MM.1S (cell line): ENCODE measurements at regions not wholly inside any gene's neighbourhood (a gene's known extent, or its start where the extent isn't known, plus 50 kb on each side); places are given as distances from the start of the nearest gene placed in this dataset.

ENCODE experiments used
- DNase-seq: peaks from one replicate; pipeline ENCODE4 v3.0.0-alpha.2; 2015
- H2AFZ ChIP-seq: fragments of 300-600 bp; sonication (generic); 2 replicates; pipeline ENCODE4 v1.6.0; 2016; ENCODE audit warnings: antibody characterized with exemption, low read length
- H3F3A ChIP-seq: fragments of 300-600 bp; sonication (generic); 2 replicates; pipeline ENCODE4 v1.6.1; 2016; ENCODE audit warnings: mild to moderate bottlenecking, antibody characterized with exemption, low read length, moderate library complexity, mixed read lengths; ENCODE audit not compliant: insufficient read depth
- H3K27ac ChIP-seq: fragments of 300-600 bp; sonication (generic); 2 replicates; pipeline ENCODE4 v1.5.1; 2016; ENCODE audit warnings: mild to moderate bottlenecking, low read length
- H3K27me3 ChIP-seq: fragments of 300-600 bp; sonication (generic); replicated peaks from 2 replicates; pipeline ENCODE4 v1.6.0; 2016; ENCODE audit warnings: low read length; ENCODE audit not compliant: insufficient read depth
- H3K36me3 ChIP-seq: fragments of 300-600 bp; sonication (generic); replicated peaks from 2 replicates; pipeline ENCODE4 v1.6.1; 2016; ENCODE audit warnings: mild to moderate bottlenecking, low read length, mixed read lengths; ENCODE audit not compliant: insufficient read depth
- H3K4me1 ChIP-seq: fragments of 300-600 bp; sonication (generic); 2 replicates; pipeline ENCODE4 v1.6.1; 2016; ENCODE audit warnings: low read length, mixed read lengths
- H3K4me2 ChIP-seq: fragments of 300-600 bp; sonication (generic); 2 replicates; pipeline ENCODE4 v1.6.0; 2016; ENCODE audit warnings: low read depth, low read length
- H3K4me3 ChIP-seq: fragments of 300-600 bp; sonication (generic); 2 replicates; pipeline ENCODE4 v1.5.1; 2016; ENCODE audit warnings: low read length, mixed read lengths
- H3K79me2 ChIP-seq: fragments of 300-600 bp; sonication (generic); 2 replicates; pipeline ENCODE4 v1.6.1; 2016; ENCODE audit warnings: mixed run types, low read length, mixed read lengths
- H3K9ac ChIP-seq: fragments of 300-600 bp; sonication (generic); 2 replicates; pipeline ENCODE4 v1.6.1; 2016; ENCODE audit warnings: low read length, mixed read lengths
- H3K9me2 ChIP-seq: fragments of 300-600 bp; sonication (generic); replicated peaks from 2 replicates; pipeline ENCODE4 v1.6.1; 2016; ENCODE audit warnings: mild to moderate bottlenecking, low read length, mixed read lengths; ENCODE audit not compliant: insufficient read depth
- H3K9me3 ChIP-seq: fragments of 300-600 bp; sonication (generic); replicated peaks from 2 replicates; pipeline ENCODE4 v1.6.1; 2016; ENCODE audit warnings: mild to moderate bottlenecking, low read length, mixed read lengths; ENCODE audit not compliant: insufficient read depth
- H4K20me1 ChIP-seq: fragments of 300-600 bp; sonication (generic); 2 replicates; pipeline ENCODE4 v1.6.1; 2016; ENCODE audit warnings: mild to moderate bottlenecking, low read length, moderate library complexity, mixed read lengths; ENCODE audit not compliant: insufficient read depth
- EZH2 ChIP-seq: fragments of 300-600 bp; sonication (generic); optimal IDR thresholded peaks from 2 replicates; pipeline ENCODE3; 2017; ENCODE audit warnings: low read depth, mild to moderate bottlenecking, antibody characterized with exemption, low read length, mixed read lengths
- EZH2phosphoT487 ChIP-seq: fragments of 300-600 bp; sonication (generic); IDR thresholded peaks from 2 replicates; pipeline ENCODE4 v1.6.1; 2018; ENCODE audit warnings: antibody characterized with exemption, low read length
- TF ChIP-seq, protein P1 (sequence below): fragments of 300-600 bp; sonication (generic); IDR thresholded peaks from 2 replicates; pipeline ENCODE4 v1.5.1; 2016; ENCODE audit warnings: antibody characterized with exemption, low read length, mixed read lengths

- Histone ChIP-seq H3K9me2 (no peaks in the 10 kb centered on the region), H3K4me1 (no peaks in the 10 kb centered on the region), H3K9ac (no peak overlapping the region), H3K9me3 (no peaks in the 10 kb centered on the region), H3K4me3 (no peak overlapping the region), H3K79me2 (no peaks in the 10 kb centered on the region), H4K20me1 (no peaks in the 10 kb centered on the region), H2AFZ (no peak overlapping the region), H3K27ac (no peak overlapping the region), H3K36me3 (no peaks in the 10 kb centered on the region), H3K4me2 (no peak overlapping the region), H3K27me3 (no peaks in the 10 kb centered on the region), H3F3A (no peaks in the 10 kb centered on the region)
- DNase-seq: no peak
- TF ChIP-seq EZH2phosphoT487 (no peak), EZH2 (no peak)
- TF ChIP-seq, protein P1, sequence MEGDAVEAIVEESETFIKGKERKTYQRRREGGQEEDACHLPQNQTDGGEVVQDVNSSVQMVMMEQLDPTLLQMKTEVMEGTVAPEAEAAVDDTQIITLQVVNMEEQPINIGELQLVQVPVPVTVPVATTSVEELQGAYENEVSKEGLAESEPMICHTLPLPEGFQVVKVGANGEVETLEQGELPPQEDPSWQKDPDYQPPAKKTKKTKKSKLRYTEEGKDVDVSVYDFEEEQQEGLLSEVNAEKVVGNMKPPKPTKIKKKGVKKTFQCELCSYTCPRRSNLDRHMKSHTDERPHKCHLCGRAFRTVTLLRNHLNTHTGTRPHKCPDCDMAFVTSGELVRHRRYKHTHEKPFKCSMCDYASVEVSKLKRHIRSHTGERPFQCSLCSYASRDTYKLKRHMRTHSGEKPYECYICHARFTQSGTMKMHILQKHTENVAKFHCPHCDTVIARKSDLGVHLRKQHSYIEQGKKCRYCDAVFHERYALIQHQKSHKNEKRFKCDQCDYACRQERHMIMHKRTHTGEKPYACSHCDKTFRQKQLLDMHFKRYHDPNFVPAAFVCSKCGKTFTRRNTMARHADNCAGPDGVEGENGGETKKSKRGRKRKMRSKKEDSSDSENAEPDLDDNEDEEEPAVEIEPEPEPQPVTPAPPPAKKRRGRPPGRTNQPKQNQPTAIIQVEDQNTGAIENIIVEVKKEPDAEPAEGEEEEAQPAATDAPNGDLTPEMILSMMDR: no peak
Measured at GRCh38 chr13:90793261-90793820, 554.1 kb upstream of the MIR17HG start.

- no peaks in the 10 kb centered on the region for H3K4me1 ChIP-seq
- H3K9me3 ChIP-seq: no peaks in the 10 kb centered on the region
- H4K20me1 ChIP-seq: no peaks in the 10 kb centered on the region
- H2AFZ ChIP-seq: no peak overlapping the region
- H3K9ac ChIP-seq: no peak overlapping the region
- H3K27ac ChIP-seq: no peak overlapping the region
- no peak overlapping the region for H3K4me2 ChIP-seq
- H3K4me3 ChIP-seq: no peak overlapping the region
- no peaks in the 10 kb centered on the region for H3K79me2 ChIP-seq
- no peaks in the 10 kb centered on the region for H3K9me2 ChIP-seq
- DNase-seq: no peak
- H3K27me3 ChIP-seq: no peaks in the 10 kb centered on the region
- no peaks in the 10 kb centered on the region for H3K36me3 ChIP-seq
- H3F3A ChIP-seq: no peaks in the 10 kb centered on the region
- TF ChIP-seq, protein P1: no peak
- no peak for TF ChIP-seq EZH2phosphoT487
- TF ChIP-seq EZH2: no peak
Measured at GRCh38 chr13:90796474-90796873, 551.0 kb upstream of the MIR17HG start.

- Histone ChIP-seq H3K4me3 (no peak overlapping the region), H3K9ac (no peak overlapping the region), H3F3A (no peaks in the 10 kb centered on the region), H3K79me2 (no peaks in the 10 kb centered on the region), H3K36me3 (no peaks in the 10 kb centered on the region), H3K4me1 (no peaks in the 10 kb centered on the region), H3K9me3 (no peaks in the 10 kb centered on the region), H3K27me3 (no peaks in the 10 kb centered on the region), H4K20me1 (no peaks in the 10 kb centered on the region), H3K27ac (no peak overlapping the region), H3K4me2 (no peak overlapping the region), H2AFZ (no peak overlapping the region), H3K9me2 (no peaks in the 10 kb centered on the region)
- TF ChIP-seq, protein P1: no peak
- no peak for TF ChIP-seq EZH2
- no peak for DNase-seq
Measured at GRCh38 chr13:90797335-90797734, 550.2 kb upstream of the MIR17HG start.
